ENCODE measurements at regions not wholly inside any gene's neighbourhood (a gene's known extent, or its start where the extent isn't known, plus 50 kb on each side); places are given as distances from the start of the nearest gene placed in this dataset.

- no peak overlapping the region for H3K27ac Mint-ChIP-seq (ENCODE audit: unreplicated experiment)
- no peaks in the 10 kb centered on the region for H3K4me1 Mint-ChIP-seq (ENCODE audit: low read depth)
- H3K27me3 Mint-ChIP-seq (ENCODE audit: low read depth) = peaks cover 12% of the 10 kb centered on the region
- DNase-seq (ENCODE audit: low spot score) = no peak
- no peak for TF ChIP-seq CTCF (IDR thresholded peaks at IDR 0.05)
- H3K4me3 Mint-ChIP-seq (ENCODE audit: unreplicated experiment) = no peak overlapping the region
- no peaks in the 10 kb centered on the region for H3K9me3 Mint-ChIP-seq (ENCODE audit: low read depth)
- H3K36me3 Mint-ChIP-seq (ENCODE audit: low read depth) = no peaks in the 10 kb centered on the region
These were observed 267.9 kb downstream of the COX7C start for GRCh38 chr5:86885489-86886230.

- Mint-ChIP-seq H3K27me3 (ENCODE audit: low read depth) (peaks cover 8% of the 10 kb centered on the region), H3K4me3 (ENCODE audit: unreplicated experiment) (no peak overlapping the region), H3K4me1 (ENCODE audit: low read depth) (no peaks in the 10 kb centered on the region), H3K9me3 (ENCODE audit: low read depth) (no peaks in the 10 kb centered on the region), H3K36me3 (ENCODE audit: low read depth) (no peaks in the 10 kb centered on the region), H3K27ac (ENCODE audit: unreplicated experiment) (no peak overlapping the region)
- DNase-seq (ENCODE audit: low spot score) = no peak
- TF ChIP-seq CTCF (IDR thresholded peaks at IDR 0.05) = no peak
These were observed 272.6 kb downstream of the COX7C start for GRCh38 chr5:86890375-86890774.

- Mint-ChIP-seq H3K4me1 (ENCODE audit: low read depth) (no peaks in the 10 kb centered on the region), H3K36me3 (ENCODE audit: low read depth) (no peaks in the 10 kb centered on the region), H3K4me3 (ENCODE audit: unreplicated experiment) (no peak overlapping the region), H3K27me3 (ENCODE audit: low read depth) (no peaks in the 10 kb centered on the region), H3K27ac (ENCODE audit: unreplicated experiment) (no peak overlapping the region), H3K9me3 (ENCODE audit: low read depth) (no peaks in the 10 kb centered on the region)
- no peak for DNase-seq (ENCODE audit: low spot score)
- no peak for TF ChIP-seq CTCF (IDR thresholded peaks at IDR 0.05)
These were observed 276.3 kb downstream of the COX7C start for GRCh38 chr5:86894056-86894455.

- DNase-seq (ENCODE audit: low spot score) = no peak
- Mint-ChIP-seq H3K4me3 (ENCODE audit: unreplicated experiment) (no peak overlapping the region), H3K27ac (ENCODE audit: unreplicated experiment) (no peak overlapping the region), H3K27me3 (ENCODE audit: low read depth) (peaks cover 7% of the 10 kb centered on the region), H3K4me1 (ENCODE audit: low read depth) (no peaks in the 10 kb centered on the region), H3K9me3 (ENCODE audit: low read depth) (no peaks in the 10 kb centered on the region), H3K36me3 (ENCODE audit: low read depth) (no peaks in the 10 kb centered on the region)
- TF ChIP-seq CTCF (IDR thresholded peaks at IDR 0.05) = no peak
These were observed 279.2 kb downstream of the COX7C start for GRCh38 chr5:86896916-86897315.

GRCh38 chr5:86909418-86910295 lies 291.9 kb downstream of the COX7C start:
- no peak overlapping the region for H3K27ac Mint-ChIP-seq (ENCODE audit: unreplicated experiment)
- no peak for TF ChIP-seq CTCF (IDR thresholded peaks at IDR 0.05)
- no peak for DNase-seq (ENCODE audit: low spot score)
- H3K9me3 Mint-ChIP-seq (ENCODE audit: low read depth) = no peaks in the 10 kb centered on the region
- H3K4me1 Mint-ChIP-seq (ENCODE audit: low read depth) = no peaks in the 10 kb centered on the region
- H3K36me3 Mint-ChIP-seq (ENCODE audit: low read depth) = no peaks in the 10 kb centered on the region
- no peak overlapping the region for H3K4me3 Mint-ChIP-seq (ENCODE audit: unreplicated experiment)
- peaks cover 6% of the 10 kb centered on the region for H3K27me3 Mint-ChIP-seq (ENCODE audit: low read depth)

All from chondrocyte (in vitro differentiated cells).